ENCODE measurements at regions not wholly inside any gene's neighbourhood (a gene's known extent, or its start where the extent isn't known, plus 50 kb on each side); places are given as distances from the start of the nearest gene placed in this dataset.

DNA sequence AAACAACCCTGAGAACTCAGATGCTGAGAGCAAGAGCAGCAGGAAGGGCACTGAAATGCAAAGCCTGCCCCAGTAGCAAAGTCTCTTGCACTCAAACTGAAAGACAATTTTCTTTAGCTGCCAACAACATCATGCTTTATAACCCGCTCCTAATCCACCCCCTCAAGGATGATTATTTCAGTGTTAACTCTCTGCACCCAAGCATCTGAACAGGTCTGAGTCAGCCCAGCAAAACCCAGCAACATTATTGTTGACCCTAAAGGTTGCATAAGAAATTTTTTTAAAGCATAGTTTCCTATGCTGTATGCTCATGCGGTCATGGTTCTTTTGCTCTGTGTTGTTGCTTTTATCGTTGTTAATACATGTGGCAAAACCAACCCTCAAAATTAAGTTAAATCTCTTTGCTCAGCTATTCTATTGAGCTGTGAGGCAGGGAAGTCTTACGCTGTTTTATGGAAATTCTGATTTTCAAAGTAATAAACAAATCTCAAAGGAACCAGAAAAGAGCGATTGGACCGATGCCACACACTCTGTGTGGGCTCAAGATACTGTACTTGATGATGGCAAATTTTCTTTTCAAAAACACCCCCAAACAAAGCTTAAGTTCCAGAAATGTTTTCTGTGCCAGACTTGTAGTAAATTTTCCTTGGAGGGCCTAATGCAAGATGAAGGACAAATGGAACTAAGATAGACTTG is 440.6 kb upstream of the MPDZ start:
- ATAC-seq, result no peak
- Histone ChIP-seq H3K4me3 (no peak overlapping the region), H3K4me2 (no peak overlapping the region), H3K4me1 (no peaks in the 10 kb centered on the region), H3K9me3 (no peaks in the 10 kb centered on the region), H3K27ac (no peak overlapping the region)
- FAIRE-seq, result no peak
- no peak for TF ChIP-seq POLR2A (IDR thresholded peaks at IDR 0.05; ENCODE audit: low read length)
- POLR2A ChIA-PET, result no interaction called here
- 54% methylated on average over 6 of the region's 6 CpGs for WGBS (ENCODE audit: missing lambda C conversion rate)
- no peak for DNase-seq (ENCODE audit: low read depth in 1 of 2, low spot score in 1 of 2)
- CTCF ChIA-PET, result interaction anchor here (1.1 kb wide), 1 partner anchor 14 kb away, joined by 3 read pairs; no protein-coding TSS in a partner anchor

DNA sequence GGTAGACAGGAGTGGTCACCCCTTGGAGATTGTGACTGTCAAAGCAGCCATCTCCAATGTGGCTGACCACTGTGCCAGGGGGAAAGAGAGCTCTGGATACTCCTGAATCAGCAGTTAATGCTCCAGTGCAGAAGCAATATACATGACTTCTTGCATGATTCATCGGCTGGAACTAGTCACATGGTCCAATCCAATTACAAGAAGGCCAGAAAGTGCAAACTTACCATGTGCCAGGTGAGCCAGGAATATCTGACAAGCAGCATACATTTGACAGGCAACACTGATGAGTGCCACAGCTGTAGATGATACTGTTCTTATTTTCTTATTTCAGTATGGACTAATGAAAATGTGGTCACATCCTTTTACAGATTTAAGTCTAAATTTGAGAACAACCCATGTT is 440.0 kb upstream of the MPDZ start:
- no peak overlapping the region for H3K27ac ChIP-seq
- 0% methylated on average over 1 of the region's 1 CpG for WGBS (ENCODE audit: missing lambda C conversion rate)
- H3K9me3 ChIP-seq, result no peaks in the 10 kb centered on the region
- H3K4me3 ChIP-seq, result no peak overlapping the region
- no peak overlapping the region for H3K4me2 ChIP-seq
- ChIA-PET CTCF (no interaction called here), POLR2A (no interaction called here)
- no peak for DNase-seq (ENCODE audit: low read depth in 1 of 2, low spot score in 1 of 2)
- no peak for ATAC-seq
- TF ChIP-seq MAFK (IDR thresholded peaks at IDR 0.05; ENCODE audit: partially characterized antibody), result peak; percentile 51
- TF ChIP-seq, protein P1, sequence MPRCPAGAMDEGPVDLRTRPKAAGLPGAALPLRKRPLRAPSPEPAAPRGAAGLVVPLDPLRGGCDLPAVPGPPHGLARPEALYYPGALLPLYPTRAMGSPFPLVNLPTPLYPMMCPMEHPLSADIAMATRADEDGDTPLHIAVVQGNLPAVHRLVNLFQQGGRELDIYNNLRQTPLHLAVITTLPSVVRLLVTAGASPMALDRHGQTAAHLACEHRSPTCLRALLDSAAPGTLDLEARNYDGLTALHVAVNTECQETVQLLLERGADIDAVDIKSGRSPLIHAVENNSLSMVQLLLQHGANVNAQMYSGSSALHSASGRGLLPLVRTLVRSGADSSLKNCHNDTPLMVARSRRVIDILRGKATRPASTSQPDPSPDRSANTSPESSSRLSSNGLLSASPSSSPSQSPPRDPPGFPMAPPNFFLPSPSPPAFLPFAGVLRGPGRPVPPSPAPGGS (IDR thresholded peaks at IDR 0.05), result no peak
- H3K4me1 ChIP-seq, result no peaks in the 10 kb centered on the region
- FAIRE-seq, result no peak

DNA sequence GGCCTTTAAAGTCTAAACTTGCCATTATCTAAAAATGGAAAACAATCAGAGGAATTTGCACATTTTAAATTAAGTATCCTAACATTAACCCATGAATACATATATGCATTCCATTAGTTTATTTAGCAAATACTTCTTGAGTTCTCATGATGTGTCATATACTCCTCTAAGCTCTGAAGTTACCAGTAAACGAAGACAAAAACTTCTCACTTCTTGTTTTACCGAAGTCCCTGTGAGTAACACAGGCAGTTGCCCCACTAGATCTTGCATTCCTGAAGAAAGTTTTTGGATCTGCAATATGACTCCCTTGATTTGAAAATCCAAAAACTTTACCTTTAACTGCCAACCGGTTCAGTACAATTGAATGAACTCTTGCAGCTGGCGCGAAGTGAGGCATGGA is 439.0 kb upstream of the MPDZ start:
- POLR2A ChIA-PET, result no interaction called here
- FAIRE-seq, result no peak
- H3K27ac ChIP-seq, result no peak overlapping the region

DNA sequence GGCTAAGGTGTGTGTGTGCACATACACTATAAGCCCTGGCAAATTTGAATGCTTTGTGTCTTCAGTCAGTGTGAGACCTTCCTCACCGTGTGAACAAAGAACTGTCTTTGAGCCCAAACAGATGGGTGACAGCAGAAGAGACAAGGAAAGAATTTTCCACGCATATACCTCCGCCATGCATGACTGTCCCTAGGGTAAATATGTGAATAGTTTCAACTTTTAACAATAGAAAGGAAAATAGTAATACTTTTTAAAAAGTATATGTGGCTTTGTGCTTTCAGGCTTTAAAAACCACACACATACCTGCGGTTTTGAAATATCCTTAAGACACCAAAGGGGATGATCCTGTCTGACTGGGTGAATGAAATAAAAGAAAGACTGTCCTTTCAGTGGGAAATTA is 438.6 kb upstream of the MPDZ start:
- POLR2A ChIA-PET, result no interaction called here
- H3K4me2 ChIP-seq, result no peak overlapping the region
- no peak overlapping the region for H3K27ac ChIP-seq

More for the DNA sequence above, 439.0 kb upstream of the MPDZ start:
- DNase-seq (ENCODE audit: low read depth in 1 of 2, low spot score in 1 of 2), result no peak
- CTCF ChIA-PET, result no interaction called here
- no peaks in the 10 kb centered on the region for H3K4me1 ChIP-seq
- H3K4me3 ChIP-seq, result no peak overlapping the region
- no peak for ATAC-seq
- no peak for TF ChIP-seq RNF2 (IDR thresholded peaks at IDR 0.05; ENCODE audit: borderline replicate concordance, low read depth)
- TF ChIP-seq FOXS1 (CRISPR knock-in tag; IDR thresholded peaks at IDR 0.05), result no peak
- TF ChIP-seq BHLHE40 (IDR thresholded peaks at IDR 0.05; ENCODE audit: low read depth, low read length), result no peak
- TF ChIP-seq CHD4 (IDR thresholded peaks at IDR 0.05; ENCODE audit: borderline replicate concordance), result no peak
- 59% methylated on average over 5 of the region's 5 CpGs for WGBS (ENCODE audit: missing lambda C conversion rate)
- no peak overlapping the region for H3K4me2 ChIP-seq
- no peaks in the 10 kb centered on the region for H3K9me3 ChIP-seq

DNA sequence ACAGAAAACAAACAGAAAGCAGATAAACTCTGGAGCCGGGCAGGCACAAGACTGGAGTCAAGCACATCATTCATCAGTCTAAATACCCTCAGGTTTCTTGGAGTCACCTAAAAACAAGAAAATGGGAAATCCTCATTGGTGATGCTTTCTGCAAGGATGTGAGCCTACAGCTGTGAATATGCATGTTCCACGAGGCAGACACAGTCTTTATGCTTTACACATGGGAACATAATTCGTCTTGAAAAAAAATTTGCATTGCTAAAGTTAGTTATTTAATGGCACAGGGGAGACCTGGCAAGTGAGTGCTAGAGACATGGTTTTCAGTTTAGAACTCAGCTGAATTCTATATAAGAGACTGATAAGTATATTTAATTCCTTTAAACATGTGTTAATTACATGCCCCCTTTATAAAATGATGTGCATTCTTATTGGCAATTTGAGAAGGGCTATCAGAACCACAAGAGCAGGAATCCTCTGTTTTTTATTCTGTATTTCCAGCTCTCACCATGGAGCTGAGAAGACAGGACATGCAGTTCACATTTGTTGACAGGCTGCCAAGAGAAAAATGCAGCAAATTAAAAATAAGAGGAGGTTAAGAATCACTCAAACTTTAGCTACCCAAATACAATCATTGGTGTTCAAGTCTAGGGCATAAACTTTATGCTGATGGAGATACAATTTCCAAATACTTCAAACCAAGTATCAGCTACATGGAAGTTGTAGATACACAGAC is 438.0 kb upstream of the MPDZ start:
- POLR2A ChIA-PET, result no interaction called here
- no peak for DNase-seq (ENCODE audit: low read depth in 1 of 2, low spot score in 1 of 2)

More for the DNA sequence above, 438.6 kb upstream of the MPDZ start:
- 16% methylated on average over 4 of the region's 4 CpGs for WGBS (ENCODE audit: missing lambda C conversion rate)
- H3K4me3 ChIP-seq, result no peak overlapping the region
- TF ChIP-seq NFE2L2 (conservative IDR thresholded peaks at IDR 0.05; ENCODE audit: low read length), result no peak
- TF ChIP-seq CBX8 (IDR thresholded peaks at IDR 0.05), result no peak
- no peak for TF ChIP-seq SREBF2 (IDR thresholded peaks at IDR 0.05)
- no peak for TF ChIP-seq EP300 (IDR thresholded peaks at IDR 0.05)
- TF ChIP-seq, protein P2, sequence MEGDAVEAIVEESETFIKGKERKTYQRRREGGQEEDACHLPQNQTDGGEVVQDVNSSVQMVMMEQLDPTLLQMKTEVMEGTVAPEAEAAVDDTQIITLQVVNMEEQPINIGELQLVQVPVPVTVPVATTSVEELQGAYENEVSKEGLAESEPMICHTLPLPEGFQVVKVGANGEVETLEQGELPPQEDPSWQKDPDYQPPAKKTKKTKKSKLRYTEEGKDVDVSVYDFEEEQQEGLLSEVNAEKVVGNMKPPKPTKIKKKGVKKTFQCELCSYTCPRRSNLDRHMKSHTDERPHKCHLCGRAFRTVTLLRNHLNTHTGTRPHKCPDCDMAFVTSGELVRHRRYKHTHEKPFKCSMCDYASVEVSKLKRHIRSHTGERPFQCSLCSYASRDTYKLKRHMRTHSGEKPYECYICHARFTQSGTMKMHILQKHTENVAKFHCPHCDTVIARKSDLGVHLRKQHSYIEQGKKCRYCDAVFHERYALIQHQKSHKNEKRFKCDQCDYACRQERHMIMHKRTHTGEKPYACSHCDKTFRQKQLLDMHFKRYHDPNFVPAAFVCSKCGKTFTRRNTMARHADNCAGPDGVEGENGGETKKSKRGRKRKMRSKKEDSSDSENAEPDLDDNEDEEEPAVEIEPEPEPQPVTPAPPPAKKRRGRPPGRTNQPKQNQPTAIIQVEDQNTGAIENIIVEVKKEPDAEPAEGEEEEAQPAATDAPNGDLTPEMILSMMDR (IDR thresholded peaks at IDR 0.05), result no peak
- CTCF ChIA-PET, result interaction anchor here (1.8 kb wide), 1 partner anchor 10 kb away, joined by 5 read pairs; no protein-coding TSS in a partner anchor
- no peaks in the 10 kb centered on the region for H3K4me1 ChIP-seq
- ATAC-seq (no peak), FAIRE-seq (no peak), DNase-seq (ENCODE audit: low read depth in 1 of 2, low spot score in 1 of 2) (no peak)
- no peaks in the 10 kb centered on the region for H3K9me3 ChIP-seq

More for the DNA sequence above, 438.0 kb upstream of the MPDZ start:
- FAIRE-seq (no peak), ATAC-seq (no peak)
- 20% methylated on average over 3 of the region's 3 CpGs for WGBS (ENCODE audit: missing lambda C conversion rate)
- CTCF ChIA-PET, result interaction anchor here (1.8 kb wide), 1 partner anchor 11 kb away, joined by 5 read pairs; no protein-coding TSS in a partner anchor
- Histone ChIP-seq H3K4me3 (no peak overlapping the region), H3K27ac (no peak overlapping the region), H3K4me2 (no peak overlapping the region), H3K4me1 (no peaks in the 10 kb centered on the region), H3K9me3 (no peaks in the 10 kb centered on the region)
- TF ChIP-seq CHD2 (IDR thresholded peaks at IDR 0.05; ENCODE audit: low read length, partially characterized antibody) (no peak), MAZ (IDR thresholded peaks at IDR 0.05; ENCODE audit: borderline replicate concordance, low read depth, low read length) (no peak), RARB (CRISPR knock-in tag; IDR thresholded peaks at IDR 0.05) (no peak), ZFP36 (IDR thresholded peaks at IDR 0.05; ENCODE audit: borderline replicate concordance, partially characterized antibody) (no peak), ESRRA (IDR thresholded peaks at IDR 0.05; ENCODE audit: borderline replicate concordance, low read length) (no peak), ZSCAN20 (CRISPR knock-in tag; IDR thresholded peaks at IDR 0.05) (no peak), SREBF2 (IDR thresholded peaks at IDR 0.05) (no peak), MAFK (IDR thresholded peaks at IDR 0.05; ENCODE audit: partially characterized antibody) (no peak), FOSL2 (IDR thresholded peaks at IDR 0.05) (no peak), FOSL2 (CRISPR knock-in tag; IDR thresholded peaks at IDR 0.05) (no peak), HDAC2 (IDR thresholded peaks at IDR 0.05) (no peak), RNF2 (IDR thresholded peaks at IDR 0.05; ENCODE audit: borderline replicate concordance, low read depth) (no peak), RFX5 (IDR thresholded peaks at IDR 0.05) (no peak), MYC (IDR thresholded peaks at IDR 0.05; ENCODE audit: borderline replicate concordance, low read length) (no peak), EHMT2 (IDR thresholded peaks at IDR 0.05; ENCODE audit: low read depth) (no peak)
- TF ChIP-seq, protein P3, sequence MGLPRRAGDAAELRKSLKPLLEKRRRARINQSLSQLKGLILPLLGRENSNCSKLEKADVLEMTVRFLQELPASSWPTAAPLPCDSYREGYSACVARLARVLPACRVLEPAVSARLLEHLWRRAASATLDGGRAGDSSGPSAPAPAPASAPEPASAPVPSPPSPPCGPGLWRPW (IDR thresholded peaks at IDR 0.05), result no peak

All from A549 (cell line).